ENCODE measurements at regions not wholly inside any gene's neighbourhood (a gene's known extent, or its start where the extent isn't known, plus 50 kb on each side); places are given as distances from the start of the nearest gene placed in this dataset.

DNA sequence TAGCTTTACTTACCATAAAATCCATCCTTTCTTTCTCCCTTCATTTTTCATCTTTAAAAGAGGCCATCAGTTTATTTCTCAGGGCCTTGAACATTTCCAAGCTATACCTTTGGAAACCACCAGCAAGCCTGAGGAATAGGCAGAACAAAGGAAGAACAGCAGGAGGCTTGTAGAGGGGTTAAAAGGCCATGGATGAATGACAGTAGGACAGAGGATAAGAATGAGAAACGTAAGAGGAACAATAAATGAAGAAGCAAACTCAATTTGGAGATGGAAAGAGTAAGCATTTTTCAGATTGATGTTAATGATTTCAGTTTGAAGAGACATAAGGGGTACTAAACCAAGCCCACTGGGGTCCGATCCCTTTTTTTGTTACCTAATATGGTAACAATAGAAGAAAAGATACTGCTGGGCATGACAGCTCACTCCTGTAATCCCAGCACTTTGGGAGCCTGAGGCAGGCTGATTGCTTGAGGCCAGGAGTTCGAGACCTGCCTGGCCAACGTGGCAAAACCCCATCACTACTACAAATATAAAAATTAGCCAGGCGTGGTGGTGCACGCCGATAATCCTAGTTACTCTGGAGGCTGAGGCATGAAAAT, 106.6 kb upstream of the NMUR2 start:
- TF ChIP-seq, protein P1, sequence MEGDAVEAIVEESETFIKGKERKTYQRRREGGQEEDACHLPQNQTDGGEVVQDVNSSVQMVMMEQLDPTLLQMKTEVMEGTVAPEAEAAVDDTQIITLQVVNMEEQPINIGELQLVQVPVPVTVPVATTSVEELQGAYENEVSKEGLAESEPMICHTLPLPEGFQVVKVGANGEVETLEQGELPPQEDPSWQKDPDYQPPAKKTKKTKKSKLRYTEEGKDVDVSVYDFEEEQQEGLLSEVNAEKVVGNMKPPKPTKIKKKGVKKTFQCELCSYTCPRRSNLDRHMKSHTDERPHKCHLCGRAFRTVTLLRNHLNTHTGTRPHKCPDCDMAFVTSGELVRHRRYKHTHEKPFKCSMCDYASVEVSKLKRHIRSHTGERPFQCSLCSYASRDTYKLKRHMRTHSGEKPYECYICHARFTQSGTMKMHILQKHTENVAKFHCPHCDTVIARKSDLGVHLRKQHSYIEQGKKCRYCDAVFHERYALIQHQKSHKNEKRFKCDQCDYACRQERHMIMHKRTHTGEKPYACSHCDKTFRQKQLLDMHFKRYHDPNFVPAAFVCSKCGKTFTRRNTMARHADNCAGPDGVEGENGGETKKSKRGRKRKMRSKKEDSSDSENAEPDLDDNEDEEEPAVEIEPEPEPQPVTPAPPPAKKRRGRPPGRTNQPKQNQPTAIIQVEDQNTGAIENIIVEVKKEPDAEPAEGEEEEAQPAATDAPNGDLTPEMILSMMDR (IDR thresholded peaks at IDR 0.05; ENCODE audit: unreplicated experiment in 3 of 3) = no peak
- Mint-ChIP-seq H3K4me3 (no peak overlapping the region), H3K4me1 (no peaks in the 10 kb centered on the region)

DNA sequence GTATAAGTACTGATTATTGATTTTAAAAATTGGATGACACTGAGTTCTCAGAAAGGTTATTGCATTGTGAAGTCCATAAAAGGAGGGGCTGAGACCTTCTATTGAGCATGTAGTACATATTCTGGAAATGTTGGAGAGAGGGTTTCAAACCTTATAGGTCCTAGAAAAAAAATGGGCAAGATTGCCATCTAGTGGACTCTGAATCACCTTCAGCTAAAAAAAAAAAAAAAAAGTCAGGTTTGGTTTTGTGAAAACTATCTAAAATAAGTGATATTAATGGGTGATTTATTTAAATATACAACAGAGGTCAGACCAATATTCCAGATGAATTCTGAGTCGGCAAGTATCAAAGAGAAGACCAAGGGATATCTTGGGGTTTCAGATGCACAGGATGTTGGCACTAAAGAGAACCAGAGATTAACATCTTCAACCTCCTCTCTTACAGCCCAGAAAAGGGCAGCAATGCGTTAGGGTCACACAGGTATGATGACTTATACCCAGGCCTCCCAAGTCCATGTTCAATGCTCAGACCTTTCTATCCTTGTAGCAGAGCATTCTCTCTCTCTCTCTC, 109.8 kb upstream of the NMUR2 start:
- Mint-ChIP-seq H3K4me1 (no peaks in the 10 kb centered on the region), H3K4me3 (no peak overlapping the region), H3K27ac (no peak overlapping the region), H3K9me3 (peaks cover 3% of the 10 kb centered on the region), H3K36me3 (ENCODE audit: low read depth) (no peaks in the 10 kb centered on the region), H3K27me3 (ENCODE audit: low read depth) (no peaks in the 10 kb centered on the region)
- TF ChIP-seq, protein P1 (IDR thresholded peaks at IDR 0.05; ENCODE audit: unreplicated experiment in 3 of 3) = peak; percentile 39 to 61 (median 40)

More for the DNA sequence above, 106.6 kb upstream of the NMUR2 start:
- Mint-ChIP-seq H3K9me3 (no peaks in the 10 kb centered on the region), H3K27me3 (ENCODE audit: low read depth) (no peaks in the 10 kb centered on the region), H3K27ac (no peak overlapping the region), H3K36me3 (ENCODE audit: low read depth) (no peaks in the 10 kb centered on the region)

DNA sequence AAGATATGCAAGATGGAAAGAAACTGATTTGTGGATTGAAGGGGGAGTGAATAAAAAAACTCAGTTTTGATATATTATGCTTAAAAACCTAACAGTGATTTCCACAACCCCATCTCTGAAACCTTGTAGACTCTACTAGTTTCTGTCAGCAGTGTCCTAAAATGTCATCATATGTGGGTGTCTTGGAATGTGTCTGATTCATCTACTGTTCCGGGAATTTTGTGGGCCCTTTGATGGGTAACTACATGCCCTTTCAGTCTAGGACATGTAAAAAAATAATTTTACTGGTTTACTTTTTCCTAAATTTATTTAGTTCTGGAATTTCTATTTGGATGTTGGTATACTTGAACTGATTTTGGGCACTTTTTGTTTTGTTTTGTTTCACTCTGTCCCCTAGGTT, 118.9 kb upstream of the NMUR2 start:
- Mint-ChIP-seq H3K27ac (no peak overlapping the region), H3K27me3 (ENCODE audit: low read depth) (no peaks in the 10 kb centered on the region), H3K4me3 (no peak overlapping the region), H3K9me3 (peaks cover 9% of the 10 kb centered on the region), H3K4me1 (peaks cover 4% of the 10 kb centered on the region), H3K36me3 (ENCODE audit: low read depth) (no peaks in the 10 kb centered on the region)
- TF ChIP-seq, protein P1 (IDR thresholded peaks at IDR 0.05; ENCODE audit: unreplicated experiment in 3 of 3) = no peak

DNA sequence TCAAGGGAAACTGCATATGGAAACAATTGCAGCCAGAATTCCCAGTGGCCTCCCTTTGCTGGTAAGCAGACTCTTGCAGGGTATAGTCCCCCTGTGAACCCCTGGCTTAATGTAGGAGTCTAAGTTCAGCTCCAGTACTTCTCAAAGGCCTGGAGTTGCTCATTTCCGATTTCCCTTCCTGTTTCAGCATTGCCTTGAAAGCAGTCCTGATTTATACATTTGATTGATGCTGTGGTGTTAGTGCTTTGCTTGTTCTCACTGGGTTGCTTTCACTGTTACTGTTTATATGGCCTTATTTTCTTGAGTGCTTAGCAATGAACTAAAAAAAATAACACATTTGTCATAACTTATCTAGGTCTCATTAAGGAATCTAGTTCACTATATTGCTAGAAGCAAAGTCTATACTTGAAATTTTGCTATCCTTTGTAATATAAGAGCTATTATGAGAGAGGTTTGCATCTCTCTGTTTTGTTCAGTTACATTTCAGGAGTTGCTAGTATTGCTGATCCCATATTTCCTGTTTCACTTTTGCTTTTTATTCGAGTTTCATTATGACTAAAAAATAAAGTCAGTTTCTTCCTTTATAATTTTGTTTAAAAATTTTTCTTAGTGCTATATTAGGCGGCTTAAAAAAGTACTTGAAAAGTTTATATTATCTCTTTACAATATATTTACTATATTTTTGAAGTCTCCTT, 122.4 kb upstream of the NMUR2 start:
- no peaks in the 10 kb centered on the region for H3K36me3 Mint-ChIP-seq (ENCODE audit: low read depth)
- H3K27me3 Mint-ChIP-seq (ENCODE audit: low read depth) = no peaks in the 10 kb centered on the region
- TF ChIP-seq, protein P1 (IDR thresholded peaks at IDR 0.05; ENCODE audit: unreplicated experiment in 3 of 3) = no peak
- peaks cover 4% of the 10 kb centered on the region for H3K4me1 Mint-ChIP-seq
- no peak overlapping the region for H3K4me3 Mint-ChIP-seq
- peaks cover 3% of the 10 kb centered on the region for H3K9me3 Mint-ChIP-seq
- peak overlapping the region in 1 of 3 experiments; percentile 45 for H3K27ac Mint-ChIP-seq

DNA sequence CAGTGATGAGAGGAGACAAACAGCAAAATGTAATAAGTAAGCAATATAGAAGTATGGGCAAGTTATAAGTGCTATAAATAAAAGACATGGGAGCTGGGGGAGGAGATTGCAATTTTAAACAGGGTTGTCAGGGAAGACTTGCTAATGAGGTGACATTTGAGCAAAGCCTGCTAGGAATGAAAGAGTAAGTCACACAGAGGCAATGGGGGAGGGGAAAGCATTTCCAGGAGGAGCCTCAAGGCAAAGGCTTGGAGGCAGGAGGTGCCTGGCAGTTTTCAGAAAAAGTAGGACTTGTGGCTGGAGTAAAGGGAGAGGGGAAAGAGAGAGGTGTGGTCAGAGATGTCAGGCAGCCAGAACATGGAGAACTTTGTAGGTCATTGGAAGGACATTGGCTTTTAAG, 124.4 kb upstream of the NMUR2 start:
- H3K4me1 Mint-ChIP-seq = peaks cover 4% of the 10 kb centered on the region
- no peak overlapping the region for H3K4me3 Mint-ChIP-seq
- TF ChIP-seq, protein P1 (IDR thresholded peaks at IDR 0.05; ENCODE audit: unreplicated experiment in 3 of 3) = no peak
- H3K9me3 Mint-ChIP-seq = no peaks in the 10 kb centered on the region
- H3K36me3 Mint-ChIP-seq (ENCODE audit: low read depth) = no peaks in the 10 kb centered on the region
- H3K27me3 Mint-ChIP-seq (ENCODE audit: low read depth) = no peaks in the 10 kb centered on the region
- no peak overlapping the region for H3K27ac Mint-ChIP-seq

Data from nephron (organoid).